Prostate gland (tissue), 2 donors: ENCODE measurements at regions not wholly inside any gene's neighbourhood (a gene's known extent, or its start where the extent isn't known, plus 50 kb on each side); places are given as distances from the start of the nearest gene placed in this dataset.

ENCODE experiments used
- DNase-seq: peaks from one replicate; pipeline ENCODE4 v3.0.0-alpha.2; 2019; ENCODE audit warnings: low spot score
- H3K27ac ChIP-seq, 2 donors: fragments of 200-600 bp; sonication (generic); 2 replicates each; pipeline ENCODE4 v1.5.1; 2017 to 2019
- H3K27me3 ChIP-seq: fragments of 200-600 bp; sonication (generic); replicated peaks from 2 replicates; pipeline ENCODE4 v1.5.1; 2019; ENCODE audit not compliant: insufficient read depth
- H3K36me3 ChIP-seq, 2 donors: fragments of 200-600 bp; sonication (generic); 1 replicate in 1 of 2; 2 replicates in 1 of 2; pipeline versions ENCODE4 v1.5.1 to v1.8.1; 2017 to 2019
- H3K4me1 ChIP-seq: fragments of 200-600 bp; sonication (generic); replicated peaks from 2 replicates; pipeline ENCODE4 v1.5.1; 2019
- H3K4me3 ChIP-seq, 2 donors: fragments of 200-600 bp; sonication (generic); 2 replicates each; pipeline ENCODE4 v1.5.1; 2017 to 2019
- H3K9me3 ChIP-seq: fragments of 200-600 bp; sonication (generic); 2 replicates; pipeline ENCODE4 v1.5.1; 2017
- POLR2A ChIP-seq: fragments of 450-650 bp; IDR thresholded peaks from one replicate; pipeline ENCODE4 v1.6.1; 2016; ENCODE audit warnings: antibody characterized with exemption, mild to moderate bottlenecking
- POLR2AphosphoS5 ChIP-seq: sonication (generic); formaldehyde crosslinking; IDR thresholded peaks from one replicate; pipeline ENCODE4 v1.6.1; 2017; ENCODE audit warnings: antibody characterized with exemption
- WGBS: methylation state at CpG from one replicate; pipeline ENCODE4 v1.1.5; 2018; 5-methylcytosine and 5-hydroxymethylcytosine counted together
- intact Hi-C: fragments of 100-400 bp; cut with DNase I; formaldehyde crosslinking; loops from one replicate; pipeline ENCODE4 v1.14.2; 2022
- TF ChIP-seq, protein P1 (sequence below), 4 experiments: fragments of 200-600 bp in 2 of 4; fragments of 450-650 bp in 2 of 4; sonication (generic) in 2 of 4; IDR thresholded peaks; 1 replicate in 3 of 4; 2 replicates in 1 of 4; pipeline ENCODE4 v1.5.1; 2016 to 2019; ENCODE audit warnings: antibody characterized with exemption in 4 of 4, mild to moderate bottlenecking in 2 of 4, moderate library complexity in 2 of 4

DNA sequence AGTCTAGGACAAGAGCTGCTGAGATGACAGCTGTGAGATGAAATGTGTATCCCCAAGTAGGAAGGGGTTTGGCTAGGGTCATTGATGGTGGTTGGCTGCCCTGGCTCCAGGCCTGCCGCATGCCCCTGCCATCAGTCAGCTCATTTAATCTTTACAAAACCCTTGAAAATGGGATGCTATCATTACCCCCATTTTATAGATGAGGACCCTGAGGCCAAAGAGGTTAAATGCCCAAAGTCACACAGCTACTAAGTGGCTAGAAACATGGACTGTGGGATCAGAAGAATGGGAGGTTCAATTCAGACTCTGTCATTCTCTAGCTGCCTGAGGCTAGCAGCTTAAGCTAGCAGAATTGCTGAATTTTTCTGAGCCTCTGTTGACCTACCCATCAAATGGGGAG lies 198.8 kb downstream of the MAF start:
- intact Hi-C loops, result no loop called here
- Histone ChIP-seq H3K27me3 (no peaks in the 10 kb centered on the region), H3K4me3 (no peak overlapping the region), H3K36me3 (no peaks in the 10 kb centered on the region), H3K9me3 (no peaks in the 10 kb centered on the region), H3K27ac (no peak overlapping the region), H3K4me1 (no peaks in the 10 kb centered on the region)
- DNase-seq, result no peak
- WGBS, result 92% methylated on average over 1 of the region's 1 CpG
- no peak for TF ChIP-seq POLR2AphosphoS5
- TF ChIP-seq POLR2A, result no peak
- TF ChIP-seq, protein P1, sequence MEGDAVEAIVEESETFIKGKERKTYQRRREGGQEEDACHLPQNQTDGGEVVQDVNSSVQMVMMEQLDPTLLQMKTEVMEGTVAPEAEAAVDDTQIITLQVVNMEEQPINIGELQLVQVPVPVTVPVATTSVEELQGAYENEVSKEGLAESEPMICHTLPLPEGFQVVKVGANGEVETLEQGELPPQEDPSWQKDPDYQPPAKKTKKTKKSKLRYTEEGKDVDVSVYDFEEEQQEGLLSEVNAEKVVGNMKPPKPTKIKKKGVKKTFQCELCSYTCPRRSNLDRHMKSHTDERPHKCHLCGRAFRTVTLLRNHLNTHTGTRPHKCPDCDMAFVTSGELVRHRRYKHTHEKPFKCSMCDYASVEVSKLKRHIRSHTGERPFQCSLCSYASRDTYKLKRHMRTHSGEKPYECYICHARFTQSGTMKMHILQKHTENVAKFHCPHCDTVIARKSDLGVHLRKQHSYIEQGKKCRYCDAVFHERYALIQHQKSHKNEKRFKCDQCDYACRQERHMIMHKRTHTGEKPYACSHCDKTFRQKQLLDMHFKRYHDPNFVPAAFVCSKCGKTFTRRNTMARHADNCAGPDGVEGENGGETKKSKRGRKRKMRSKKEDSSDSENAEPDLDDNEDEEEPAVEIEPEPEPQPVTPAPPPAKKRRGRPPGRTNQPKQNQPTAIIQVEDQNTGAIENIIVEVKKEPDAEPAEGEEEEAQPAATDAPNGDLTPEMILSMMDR (IDR thresholded peaks at IDR 0.05), result no peak

- Histone ChIP-seq H3K4me1 (no peaks in the 10 kb centered on the region), H3K27ac (no peak overlapping the region), H3K36me3 (no peaks in the 10 kb centered on the region), H3K27me3 (no peaks in the 10 kb centered on the region), H3K9me3 (no peaks in the 10 kb centered on the region), H3K4me3 (no peak overlapping the region)
- TF ChIP-seq POLR2AphosphoS5 (no peak), POLR2A (no peak)
- TF ChIP-seq, protein P1 (IDR thresholded peaks at IDR 0.05), result no peak
- WGBS, result 93% methylated on average over 4 of the region's 4 CpGs
- intact Hi-C loops, result no loop called here
- DNase-seq, result no peak
Observed at GRCh38 chr16:79401157-79401556, 199.4 kb downstream of the MAF start.

- 84% methylated on average over 13 of the region's 13 CpGs for WGBS
- no peak overlapping the region for H3K27ac ChIP-seq
- no peak overlapping the region for H3K4me3 ChIP-seq
- TF ChIP-seq, protein P1 (IDR thresholded peaks at IDR 0.05), result no peak
- TF ChIP-seq POLR2AphosphoS5 (no peak), POLR2A (no peak)
- H3K4me1 ChIP-seq, result no peaks in the 10 kb centered on the region
- no peak for DNase-seq
- no peaks in the 10 kb centered on the region for H3K36me3 ChIP-seq
- intact Hi-C loops, result no loop called here
- H3K9me3 ChIP-seq, result no peaks in the 10 kb centered on the region
- H3K27me3 ChIP-seq, result no peaks in the 10 kb centered on the region
Observed at GRCh38 chr16:79400462-79401149, 199.9 kb downstream of the MAF start.

- H3K27me3 ChIP-seq, result no peaks in the 10 kb centered on the region
- H3K4me3 ChIP-seq, result no peak overlapping the region
- no peaks in the 10 kb centered on the region for H3K36me3 ChIP-seq
- H3K27ac ChIP-seq, result no peak overlapping the region
- intact Hi-C loops, result no loop called here
- TF ChIP-seq, protein P1 (IDR thresholded peaks at IDR 0.05), result no peak
- TF ChIP-seq POLR2A, result no peak
- TF ChIP-seq POLR2AphosphoS5, result no peak
- H3K9me3 ChIP-seq, result no peaks in the 10 kb centered on the region
- H3K4me1 ChIP-seq, result no peaks in the 10 kb centered on the region
- 87% methylated on average over 5 of the region's 5 CpGs for WGBS
- no peak for DNase-seq
Observed at GRCh38 chr16:79395591-79395990, 204.9 kb downstream of the MAF start.

DNA sequence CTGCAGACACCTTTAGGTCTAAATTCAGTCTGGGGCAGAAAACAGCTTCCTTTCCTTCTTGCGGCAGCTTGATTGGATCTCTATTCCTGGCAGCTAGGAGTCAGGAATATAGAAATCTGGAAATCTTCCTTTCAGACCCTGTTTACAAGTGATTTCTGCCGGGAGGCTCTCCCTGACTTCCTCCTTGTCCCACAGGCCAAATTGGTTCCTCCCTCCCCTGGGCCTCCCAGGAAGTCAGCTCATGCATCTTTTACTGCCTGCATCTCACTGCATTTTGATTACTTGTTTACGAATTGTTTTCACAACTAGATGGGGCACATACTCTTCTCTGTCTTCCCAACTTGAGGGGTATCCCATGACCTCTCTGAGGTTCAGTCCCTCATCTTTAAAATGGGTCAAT lies 206.3 kb downstream of the MAF start:
- Histone ChIP-seq H3K4me1 (no peaks in the 10 kb centered on the region), H3K36me3 (no peaks in the 10 kb centered on the region), H3K27me3 (no peaks in the 10 kb centered on the region), H3K27ac (no peak overlapping the region), H3K4me3 (no peak overlapping the region), H3K9me3 (no peaks in the 10 kb centered on the region)
- WGBS, result 85% methylated on average over 3 of the region's 3 CpGs
- no peak for TF ChIP-seq POLR2A
- TF ChIP-seq, protein P1 (IDR thresholded peaks at IDR 0.05), result no peak
- no peak for TF ChIP-seq POLR2AphosphoS5
- intact Hi-C loops, result no loop called here
- DNase-seq, result no peak
